OCI-LY7 (cell line): ENCODE measurements at regions not wholly inside any gene's neighbourhood (a gene's known extent, or its start where the extent isn't known, plus 50 kb on each side); places are given as distances from the start of the nearest gene placed in this dataset.

Source experiments
- BruUV-seq: library from RNA; stranded (reverse); fragments of 400-500 nt; replicated peaks from 2 replicates; lab custom pipeline; 2021; lab: Mats Ljungman, UMichigan
- CTCF ChIA-PET: fragments of 300-600 bp; sonication (Branson Sonifier 250); formaldehyde crosslinking; loops from one replicate; lab custom pipeline; 2022; ENCODE audit warnings: antibody characterized with exemption; ENCODE audit not compliant: unreplicated experiment; lab: Charles Lee
- POLR2A ChIA-PET: fragments of 300-600 bp; sonication (Branson Sonifier 250); formaldehyde crosslinking; loops from one replicate; lab custom pipeline; 2022; ENCODE audit warnings: antibody characterized with exemption; lab: Charles Lee
- DNase-seq: peaks from one replicate; pipeline ENCODE4 v3.0.0-alpha.2; 2015; ENCODE audit warnings: low spot score
- H2AFZ ChIP-seq: fragments of 200-600 bp; sonication (generic), shearing (Covaris generic); 2 replicates; pipeline ENCODE4 v1.6.1; 2014; ENCODE audit warnings: mild to moderate bottlenecking, antibody characterized with exemption, low read length, moderate library complexity
- H3K27ac ChIP-seq: fragments of 200-600 bp; sonication (generic); 2 replicates; pipeline ENCODE4 v1.5.1; 2014; ENCODE audit warnings: mixed run types, low read depth, mild to moderate bottlenecking, moderate library complexity, low read length, inconsistent platforms; ENCODE audit not compliant: poor library complexity, severe bottlenecking
- H3K36me3 ChIP-seq: fragments of 200-600 bp; sonication (generic); 2 replicates; pipeline ENCODE4 v1.6.1; 2014; ENCODE audit warnings: mild to moderate bottlenecking, antibody characterized with exemption, low read length, moderate library complexity, mixed read lengths; ENCODE audit not compliant: insufficient read depth
- H3K4me1 ChIP-seq: fragments of 200-600 bp; sonication (generic); 2 replicates; pipeline ENCODE4 v1.5.1; 2014; ENCODE audit warnings: mild to moderate bottlenecking, low read length; ENCODE audit not compliant: insufficient read depth, poor library complexity, severe bottlenecking
- H3K4me2 ChIP-seq: fragments of 200-600 bp; sonication (generic); 2 replicates; pipeline ENCODE4 v1.6.1; 2014; ENCODE audit warnings: mild to moderate bottlenecking, low read length
- H3K4me3 ChIP-seq: fragments of 200-600 bp; sonication (generic); 2 replicates; pipeline ENCODE4 v1.5.1; 2014; ENCODE audit warnings: mild to moderate bottlenecking, low read depth, low read length; ENCODE audit not compliant: poor library complexity, severe bottlenecking
- H3K79me2 ChIP-seq: fragments of 200-600 bp; sonication (generic); 2 replicates; pipeline ENCODE4 v1.6.1; 2016; ENCODE audit warnings: low read depth, mild to moderate bottlenecking, low read length, moderate library complexity, mixed read lengths; ENCODE audit not compliant: insufficient read depth
- H3K9me2 ChIP-seq: fragments of 200-600 bp; sonication (generic); 2 replicates; pipeline ENCODE4 v1.6.1; 2016; ENCODE audit warnings: mild to moderate bottlenecking, low read length, mixed read lengths; ENCODE audit not compliant: insufficient read depth
- H3K9me3 ChIP-seq: fragments of 200-600 bp; sonication (generic); 2 replicates; pipeline ENCODE4 v1.6.1; 2014; ENCODE audit warnings: mild to moderate bottlenecking, mixed run types, low read length, mixed read lengths
- H4K20me1 ChIP-seq: fragments of 200-600 bp; sonication (generic); 2 replicates; pipeline ENCODE4 v1.6.1; 2014; ENCODE audit warnings: mild to moderate bottlenecking, antibody characterized with exemption, low read length, moderate library complexity, mixed read lengths; ENCODE audit not compliant: insufficient read depth
- EZH2phosphoT487 ChIP-seq: fragments of 200-600 bp; sonication (generic); IDR thresholded peaks from 2 replicates; pipeline ENCODE4 v1.6.1; 2018; ENCODE audit warnings: low read depth, borderline replicate concordance, mild to moderate bottlenecking, mixed run types, antibody characterized with exemption, low read length, moderate library complexity, mixed read lengths
- intact Hi-C: fragments of 100-400 bp; cut with micrococcal nuclease; formaldehyde crosslinking; loops from one replicate; pipeline ENCODE4 v1.10.0; 2022; ENCODE audit not compliant: unreplicated experiment
- TF ChIP-seq, protein P1 (sequence below): fragments of 200-600 bp; sonication (generic); conservative IDR thresholded peaks from 2 replicates; pipeline ENCODE4 v1.5.1; 2014; ENCODE audit warnings: mild to moderate bottlenecking, antibody characterized with exemption, low read length, moderate library complexity, mixed read lengths

DNA sequence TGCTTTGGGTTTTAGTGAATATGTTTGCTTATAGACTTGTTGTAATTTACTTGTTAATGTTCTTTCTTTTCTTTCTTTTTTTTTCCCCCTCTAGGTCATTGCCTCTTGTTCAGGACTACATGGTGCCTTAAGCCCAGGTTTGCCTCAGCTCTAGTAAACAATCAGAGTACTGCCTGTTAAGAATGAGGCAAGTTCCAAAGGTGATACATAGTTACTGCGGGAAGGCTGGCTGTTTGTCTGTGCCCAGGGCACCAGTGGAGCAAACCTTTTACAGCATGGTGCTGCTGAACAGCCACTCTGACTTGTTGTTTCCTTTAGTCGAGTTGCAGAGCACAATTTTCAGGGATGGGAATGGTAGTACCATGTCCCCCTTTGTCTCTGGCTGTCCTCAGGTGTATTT is 517.2 kb downstream of the NYAP2 start:
- no peaks in the 10 kb centered on the region for H3K36me3 ChIP-seq
- H3K9me2 ChIP-seq = no peaks in the 10 kb centered on the region
- POLR2A ChIA-PET = no interaction called here
- H3K4me3 ChIP-seq = no peak overlapping the region
- H2AFZ ChIP-seq = no peak overlapping the region
- BruUV-seq = no TSS peak
- H3K4me2 ChIP-seq = no peak overlapping the region
- CTCF ChIA-PET = no interaction called here
- H3K9me3 ChIP-seq = no peaks in the 10 kb centered on the region
- H3K79me2 ChIP-seq = no peaks in the 10 kb centered on the region
- DNase-seq = no peak
- no peaks in the 10 kb centered on the region for H4K20me1 ChIP-seq
- intact Hi-C loops = no loop called here
- no peak for TF ChIP-seq EZH2phosphoT487
- TF ChIP-seq, protein P1, sequence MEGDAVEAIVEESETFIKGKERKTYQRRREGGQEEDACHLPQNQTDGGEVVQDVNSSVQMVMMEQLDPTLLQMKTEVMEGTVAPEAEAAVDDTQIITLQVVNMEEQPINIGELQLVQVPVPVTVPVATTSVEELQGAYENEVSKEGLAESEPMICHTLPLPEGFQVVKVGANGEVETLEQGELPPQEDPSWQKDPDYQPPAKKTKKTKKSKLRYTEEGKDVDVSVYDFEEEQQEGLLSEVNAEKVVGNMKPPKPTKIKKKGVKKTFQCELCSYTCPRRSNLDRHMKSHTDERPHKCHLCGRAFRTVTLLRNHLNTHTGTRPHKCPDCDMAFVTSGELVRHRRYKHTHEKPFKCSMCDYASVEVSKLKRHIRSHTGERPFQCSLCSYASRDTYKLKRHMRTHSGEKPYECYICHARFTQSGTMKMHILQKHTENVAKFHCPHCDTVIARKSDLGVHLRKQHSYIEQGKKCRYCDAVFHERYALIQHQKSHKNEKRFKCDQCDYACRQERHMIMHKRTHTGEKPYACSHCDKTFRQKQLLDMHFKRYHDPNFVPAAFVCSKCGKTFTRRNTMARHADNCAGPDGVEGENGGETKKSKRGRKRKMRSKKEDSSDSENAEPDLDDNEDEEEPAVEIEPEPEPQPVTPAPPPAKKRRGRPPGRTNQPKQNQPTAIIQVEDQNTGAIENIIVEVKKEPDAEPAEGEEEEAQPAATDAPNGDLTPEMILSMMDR = no peak
- H3K27ac ChIP-seq = no peak overlapping the region
- H3K4me1 ChIP-seq = no peaks in the 10 kb centered on the region

DNA sequence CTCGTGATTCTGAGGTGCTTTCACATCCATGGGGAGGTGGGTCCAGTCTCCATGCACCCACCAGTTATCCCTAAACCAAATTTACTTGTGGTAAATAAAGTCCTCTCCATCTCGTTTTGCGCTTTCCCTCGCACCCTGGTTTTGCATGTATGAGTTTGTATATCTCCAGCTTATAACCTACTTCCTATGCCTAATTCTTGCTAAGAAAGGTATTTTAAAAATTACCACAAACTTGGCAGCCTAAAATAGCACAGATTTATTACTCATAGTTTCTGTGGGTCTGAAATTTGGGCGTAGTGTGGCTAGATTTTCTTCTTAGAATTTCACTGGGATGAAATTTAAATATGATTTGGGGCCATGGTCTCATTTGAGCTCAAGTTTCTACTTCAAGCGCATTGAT is 511.5 kb downstream of the NYAP2 start:
- CTCF ChIA-PET = no interaction called here

DNA sequence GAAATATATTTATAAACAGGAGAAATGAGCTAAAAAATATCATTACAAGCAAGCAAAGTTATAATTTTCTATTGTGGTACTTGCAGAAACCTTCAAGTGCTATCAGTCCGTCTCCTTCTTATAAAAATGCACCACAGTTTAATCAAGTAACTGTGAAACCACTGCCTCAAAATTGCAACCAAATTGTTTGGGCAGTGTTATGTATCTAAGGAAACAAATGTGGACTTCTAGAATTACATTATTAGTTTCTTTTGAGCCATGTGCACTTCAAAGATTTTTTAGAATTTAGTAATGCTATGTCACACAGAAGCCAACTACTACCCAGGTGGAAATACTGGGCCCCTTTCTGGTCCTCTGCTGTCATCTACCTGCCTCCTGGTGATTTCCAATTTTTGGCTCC is 495.6 kb downstream of the NYAP2 start:
- H4K20me1 ChIP-seq = no peaks in the 10 kb centered on the region
- intact Hi-C loops = no loop called here
- DNase-seq = no peak
- no TSS peak for BruUV-seq
- no peaks in the 10 kb centered on the region; the same call in 1 of the 2 replicates for H3K79me2 ChIP-seq
- H3K9me3 ChIP-seq = no peaks in the 10 kb centered on the region
- no peak overlapping the region for H2AFZ ChIP-seq
- ChIA-PET CTCF (no interaction called here), POLR2A (interaction anchor here (0.6 kb wide), 1 partner anchor 718 kb away, joined by 3 read pairs; no protein-coding TSS in a partner anchor)
- no peak overlapping the region for H3K4me2 ChIP-seq
- no peaks in the 10 kb centered on the region for H3K4me1 ChIP-seq
- no peaks in the 10 kb centered on the region for H3K36me3 ChIP-seq
- H3K27ac ChIP-seq = no peak overlapping the region
- no peak for TF ChIP-seq EZH2phosphoT487
- TF ChIP-seq, protein P1 = no peak
- no peaks in the 10 kb centered on the region for H3K9me2 ChIP-seq
- H3K4me3 ChIP-seq = no peak overlapping the region

More for the DNA sequence above, 511.5 kb downstream of the NYAP2 start:
- H3K9me3 ChIP-seq = no peaks in the 10 kb centered on the region
- no peak for DNase-seq
- H3K79me2 ChIP-seq = no peaks in the 10 kb centered on the region
- H4K20me1 ChIP-seq = no peaks in the 10 kb centered on the region
- H3K27ac ChIP-seq = no peak overlapping the region
- H3K36me3 ChIP-seq = no peaks in the 10 kb centered on the region
- POLR2A ChIA-PET = interaction anchor here (0.6 kb wide), 1 partner anchor 191 kb away, joined by 3 read pairs; no protein-coding TSS in a partner anchor
- no TSS peak for BruUV-seq
- no peak overlapping the region for H3K4me2 ChIP-seq
- no peak overlapping the region for H3K4me3 ChIP-seq
- no peaks in the 10 kb centered on the region for H3K4me1 ChIP-seq
- H2AFZ ChIP-seq = no peak overlapping the region
- H3K9me2 ChIP-seq = no peaks in the 10 kb centered on the region
- no peak for TF ChIP-seq EZH2phosphoT487
- TF ChIP-seq, protein P1 = no peak
- intact Hi-C loops = no loop called here
